NOMO-1 treated with dmso at 0.1 percent for 144 hours (cell line): ENCODE measurements at regions not wholly inside any gene's neighbourhood (a gene's known extent, or its start where the extent isn't known, plus 50 kb on each side); places are given as distances from the start of the nearest gene placed in this dataset.
"Not testable (repeated sequence)": the region's sequence is repeated elsewhere in the genome, so short reads cannot be mapped to it uniquely, and the experiment has no call there.

Experiments used
- DNase-seq: peaks from one replicate; lab custom pipeline; 2025; ENCODE audit not compliant: unreplicated experiment; lab: John Stamatoyannopoulos, UW

DNA sequence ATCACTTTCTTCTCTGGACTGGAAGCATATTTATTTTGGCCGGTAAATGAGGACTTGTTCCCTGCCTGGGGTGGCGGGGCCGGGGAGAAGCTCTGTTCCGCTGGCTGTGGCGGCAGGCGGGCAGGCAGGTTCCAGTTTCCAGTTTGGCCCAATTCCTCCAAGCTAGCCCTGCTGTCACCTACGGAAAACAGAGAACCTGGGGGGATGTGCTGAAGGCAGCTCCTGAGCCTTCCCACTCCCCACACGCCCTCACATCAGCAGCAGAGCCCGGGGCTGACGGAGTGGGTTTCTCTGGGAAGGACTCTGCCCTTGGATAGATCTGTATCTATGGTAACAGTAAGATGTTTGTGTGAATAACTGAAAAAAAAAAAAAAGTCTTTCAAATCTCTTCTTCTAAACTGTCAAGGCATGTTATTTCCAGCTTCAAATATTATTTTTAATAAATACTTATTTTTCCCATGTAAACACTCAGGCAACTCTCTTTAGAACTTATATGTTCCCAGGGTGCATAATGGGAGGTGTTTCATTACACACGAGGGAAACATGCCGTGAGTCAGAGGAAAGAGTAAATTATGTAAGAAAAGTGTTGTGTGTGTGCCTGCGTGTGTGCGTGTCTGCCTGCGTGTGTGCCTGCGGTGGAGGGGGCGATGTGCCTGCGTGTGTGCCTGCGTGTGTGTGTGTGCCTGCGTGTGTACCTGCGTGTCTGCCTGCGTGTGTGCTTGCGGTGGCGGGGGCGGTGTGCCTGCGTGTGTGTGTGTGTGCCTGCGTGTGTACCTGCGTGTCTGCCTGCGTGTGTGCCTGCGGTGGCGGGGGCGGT lies 116.1 kb upstream of the ZNF516 start:
- no peak for DNase-seq

DNA sequence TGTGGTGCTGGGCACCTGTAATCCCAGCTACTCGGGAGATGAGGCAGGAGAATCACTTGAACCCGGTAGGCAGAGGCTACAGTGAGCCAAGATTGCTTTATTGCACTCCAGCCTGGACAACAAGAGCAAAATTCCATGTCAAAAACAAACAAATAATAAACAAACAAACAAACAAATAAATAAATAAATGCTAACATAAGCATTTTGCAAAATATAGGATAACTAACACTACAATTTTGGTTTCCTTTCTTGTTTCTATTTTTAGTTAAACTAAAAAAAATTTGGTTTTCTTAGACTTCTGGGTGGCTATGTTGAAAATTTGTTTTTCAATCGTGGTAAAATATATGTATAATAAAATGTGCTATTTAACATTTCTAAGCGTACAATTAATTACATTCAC lies 115.0 kb upstream of the ZNF516 start:
- no peak for DNase-seq

DNA sequence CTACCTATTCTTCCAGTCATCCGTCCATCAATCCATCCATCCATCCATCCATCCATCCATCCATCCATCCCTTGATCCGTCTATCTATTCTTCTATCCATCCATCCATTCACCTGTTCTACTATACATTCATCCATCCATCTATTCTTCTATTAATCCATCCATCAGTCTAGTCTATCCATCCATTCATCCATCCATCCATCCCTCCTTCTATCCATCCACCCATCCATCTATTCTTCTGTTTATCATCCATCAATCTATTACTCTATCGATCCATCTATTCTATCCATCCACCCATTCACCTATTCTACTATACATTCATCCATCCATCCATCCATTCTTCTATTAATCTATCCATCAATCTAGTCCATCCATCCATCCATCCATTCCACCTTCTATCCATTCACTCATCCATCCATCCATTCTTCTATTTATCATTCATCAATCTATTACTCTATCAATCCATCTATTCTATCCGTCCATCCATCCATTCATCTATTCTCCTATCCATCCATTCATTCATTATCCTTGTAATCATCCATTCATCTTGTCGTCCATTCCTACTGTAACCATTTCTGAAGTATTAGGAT lies 110.4 kb upstream of the ZNF516 start:
- no peak for DNase-seq

DNA sequence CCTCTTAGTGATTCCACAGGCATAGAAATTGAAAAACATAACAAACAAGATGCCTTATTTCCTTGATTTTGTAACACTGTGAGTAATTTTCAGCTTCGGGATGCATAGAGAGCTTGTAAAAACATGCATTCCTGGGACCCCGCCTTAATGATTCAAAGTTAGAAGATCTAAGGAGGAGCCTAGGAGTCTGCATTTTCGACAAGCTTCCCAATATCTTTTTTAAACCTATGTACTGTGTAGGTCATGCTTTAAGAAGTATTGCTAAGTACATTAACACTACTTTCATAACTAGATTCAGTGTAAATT lies 109.8 kb upstream of the ZNF516 start:
- DNase-seq = no peak

DNA sequence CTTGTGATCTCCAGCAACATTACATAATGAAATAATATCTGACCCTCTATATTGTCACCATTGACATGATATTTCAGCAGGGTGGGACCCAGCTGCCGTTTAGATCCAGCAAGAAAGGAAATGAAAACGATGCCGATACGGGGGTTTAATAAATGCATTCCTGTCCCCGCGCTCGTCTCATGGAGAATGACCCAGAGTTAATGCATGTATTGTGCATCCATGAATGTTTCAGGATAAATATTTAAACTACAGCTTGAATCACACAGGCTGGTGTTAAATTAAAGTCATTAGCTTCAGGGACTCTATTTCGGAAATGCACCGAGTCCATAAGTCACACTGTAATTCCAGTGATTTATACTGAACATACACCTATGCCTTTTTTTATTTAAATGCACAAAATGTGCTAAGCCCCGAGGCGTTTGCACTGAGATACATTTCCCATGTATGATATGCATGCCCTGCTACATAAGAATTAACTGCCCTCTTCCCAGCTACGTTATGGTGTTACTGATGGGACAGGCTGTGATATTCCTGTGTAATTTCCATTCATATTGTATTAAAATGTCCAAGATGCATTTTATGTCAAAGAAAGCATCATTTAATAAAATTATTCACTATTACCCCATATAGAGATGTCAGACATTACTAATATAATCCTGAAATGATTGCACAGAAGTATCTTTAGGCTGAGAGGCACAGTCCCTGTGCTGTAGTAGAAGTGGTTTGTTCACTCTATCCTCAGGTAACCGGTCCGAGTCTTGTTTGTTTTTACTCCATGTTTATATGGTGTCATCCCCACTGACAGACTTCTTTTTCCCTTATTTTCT lies 109.3 kb upstream of the ZNF516 start:
- no peak for DNase-seq

DNA sequence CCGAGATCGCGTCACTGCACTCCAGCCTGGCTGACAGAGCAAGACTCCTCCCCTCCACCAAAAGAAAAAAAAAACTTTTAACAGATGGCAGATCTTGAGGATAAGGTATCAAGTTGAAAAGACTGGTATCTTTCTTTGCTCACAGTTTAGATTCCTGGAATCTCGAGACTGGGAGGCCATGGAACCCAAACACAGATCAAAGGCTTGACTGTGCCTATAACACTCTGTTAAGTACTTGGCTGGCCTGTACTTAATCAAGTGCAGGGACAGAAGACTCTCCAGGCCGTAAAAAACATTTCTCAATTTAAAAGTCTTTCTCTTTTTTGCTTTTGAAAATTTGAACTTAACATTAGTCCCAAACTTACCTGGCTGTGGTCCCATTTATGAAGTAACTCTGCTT lies 107.1 kb upstream of the ZNF516 start:
- no peak for DNase-seq

DNA sequence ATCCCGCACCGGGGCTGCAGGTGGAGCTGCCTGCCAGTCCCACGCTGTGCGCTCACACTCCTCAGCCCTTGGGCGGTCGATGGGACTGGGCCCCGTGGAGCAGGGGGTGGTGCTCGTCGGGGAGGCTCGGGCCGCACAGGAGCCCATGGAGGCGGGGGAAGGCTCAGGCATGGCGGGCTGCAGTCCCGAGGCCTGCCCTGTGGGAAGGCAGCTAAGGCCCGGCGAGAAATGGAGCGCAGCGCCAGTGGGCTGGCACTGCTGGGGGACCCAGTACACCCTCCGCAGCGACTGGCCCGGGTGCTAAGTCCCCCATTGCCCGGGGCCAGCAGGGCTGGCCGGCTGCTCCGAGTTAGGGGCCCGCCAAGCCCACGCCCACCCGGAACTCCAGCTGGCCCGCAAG lies 105.0 kb upstream of the ZNF516 start:
- DNase-seq = not testable (repeated sequence)

DNA sequence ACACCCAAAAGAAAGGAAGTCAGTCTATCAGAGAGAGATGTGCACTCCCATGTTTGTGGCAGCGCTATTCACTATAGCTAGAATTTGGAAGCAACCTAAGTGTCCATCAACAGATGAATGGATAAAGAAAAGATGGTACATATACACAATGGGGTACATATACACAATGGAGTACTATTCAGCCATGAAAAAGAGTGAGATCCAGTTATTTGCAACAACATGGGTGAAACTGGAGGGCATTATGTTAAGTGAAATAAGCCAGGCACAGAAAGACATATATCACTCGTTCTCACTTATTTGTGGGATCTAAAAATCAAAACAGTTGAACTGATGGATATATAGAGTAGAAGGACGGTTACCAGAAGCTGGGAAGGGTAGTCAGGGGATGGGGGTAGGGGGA lies 99.9 kb upstream of the ZNF516 start:
- DNase-seq = no peak

DNA sequence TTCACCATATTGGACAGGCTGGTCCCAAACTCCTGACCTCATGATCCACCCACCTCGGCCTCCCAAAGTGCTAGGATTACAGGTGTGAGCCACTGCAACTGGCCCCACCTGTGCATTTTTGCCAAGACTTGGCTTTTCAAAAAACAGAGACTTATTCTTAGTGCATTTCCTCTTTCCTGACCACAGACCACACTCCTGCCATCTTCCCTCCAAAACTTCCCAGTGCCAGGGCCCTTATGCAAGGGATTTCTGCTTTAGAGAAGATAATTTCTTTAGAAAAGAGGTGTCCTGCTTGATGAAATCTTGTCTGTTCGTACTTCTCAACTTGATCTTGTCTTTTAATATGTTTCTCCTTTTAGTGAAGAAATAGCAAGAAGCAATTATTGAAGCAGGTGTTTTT lies 98.8 kb upstream of the ZNF516 start:
- no peak for DNase-seq

DNA sequence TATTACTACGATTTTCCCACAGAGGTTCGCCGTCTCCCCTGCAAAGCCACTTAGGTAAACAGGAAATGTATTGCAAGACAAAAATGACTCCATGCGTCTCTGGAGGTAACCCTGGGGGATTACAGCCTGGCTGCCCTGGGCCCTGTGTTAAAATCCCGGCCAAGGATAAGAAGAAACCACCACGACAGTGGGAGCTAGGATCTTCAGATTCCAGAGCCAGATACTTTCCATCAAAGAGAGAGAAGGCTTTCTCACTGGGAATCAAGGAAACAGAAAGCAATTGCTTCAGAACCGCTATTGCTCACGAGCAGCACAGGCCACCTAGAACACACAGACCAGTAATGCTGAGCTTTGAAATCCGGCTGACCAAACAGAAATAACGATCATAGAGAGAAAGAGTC lies 97.9 kb upstream of the ZNF516 start:
- DNase-seq = no peak

DNA sequence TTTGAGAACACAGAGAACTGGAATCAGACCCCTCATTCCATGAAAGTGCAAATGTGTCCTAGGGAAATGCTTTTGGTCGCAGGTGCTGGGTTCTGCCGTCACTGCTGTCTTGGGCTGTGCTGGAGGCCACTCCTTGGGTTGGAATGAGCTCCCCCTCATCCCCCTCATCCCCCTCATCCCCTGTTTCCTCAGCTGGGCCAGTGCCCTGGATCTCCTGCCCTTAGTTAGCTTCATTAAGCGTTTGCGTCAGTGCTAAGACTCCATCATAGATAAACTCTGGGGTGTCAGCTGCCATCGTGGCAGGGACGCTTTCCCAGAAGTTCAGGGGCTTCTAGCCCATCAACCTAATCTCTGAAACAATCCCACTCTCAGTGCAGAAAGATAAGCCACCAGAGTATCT lies 97.1 kb upstream of the ZNF516 start:
- no peak for DNase-seq

DNA sequence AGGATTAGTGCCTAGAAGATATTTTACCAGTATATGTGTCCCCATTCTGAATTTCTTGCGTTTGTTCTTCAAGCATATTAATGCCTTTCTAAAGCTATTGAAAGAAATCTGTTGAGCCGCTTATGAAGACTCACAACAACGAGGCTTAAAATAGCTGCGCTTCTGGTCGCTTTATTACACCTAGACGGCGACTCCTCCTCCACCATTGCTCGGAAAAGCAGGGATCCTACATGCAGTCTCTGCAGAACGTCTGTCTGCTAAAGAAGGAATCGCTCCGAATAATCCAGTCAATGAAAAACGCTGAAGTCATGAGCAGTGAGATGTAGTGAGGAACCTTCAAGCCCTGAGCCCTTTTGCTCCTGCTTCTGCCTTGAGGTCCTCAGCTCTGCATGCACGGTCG lies 94.8 kb upstream of the ZNF516 start:
- DNase-seq = no peak

DNA sequence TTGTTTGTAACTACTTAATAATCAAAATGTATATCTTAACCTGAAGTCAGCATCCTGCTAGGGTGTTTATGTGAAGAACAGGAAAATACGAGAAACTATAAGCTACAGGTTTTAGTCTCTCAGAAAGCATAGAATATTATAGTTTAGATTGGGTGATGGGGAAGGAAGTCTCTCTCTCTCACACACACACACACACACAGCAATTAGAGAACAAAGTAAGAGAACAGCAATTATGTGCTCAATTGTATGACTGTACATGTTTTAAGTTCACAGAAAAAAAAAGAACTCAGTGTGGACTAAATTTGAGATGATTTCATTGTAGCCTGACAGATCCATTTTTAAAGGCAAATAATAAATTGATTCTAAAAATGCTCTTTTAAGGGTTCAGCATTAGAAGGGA lies 94.3 kb upstream of the ZNF516 start:
- peak; percentile 59 for DNase-seq

DNA sequence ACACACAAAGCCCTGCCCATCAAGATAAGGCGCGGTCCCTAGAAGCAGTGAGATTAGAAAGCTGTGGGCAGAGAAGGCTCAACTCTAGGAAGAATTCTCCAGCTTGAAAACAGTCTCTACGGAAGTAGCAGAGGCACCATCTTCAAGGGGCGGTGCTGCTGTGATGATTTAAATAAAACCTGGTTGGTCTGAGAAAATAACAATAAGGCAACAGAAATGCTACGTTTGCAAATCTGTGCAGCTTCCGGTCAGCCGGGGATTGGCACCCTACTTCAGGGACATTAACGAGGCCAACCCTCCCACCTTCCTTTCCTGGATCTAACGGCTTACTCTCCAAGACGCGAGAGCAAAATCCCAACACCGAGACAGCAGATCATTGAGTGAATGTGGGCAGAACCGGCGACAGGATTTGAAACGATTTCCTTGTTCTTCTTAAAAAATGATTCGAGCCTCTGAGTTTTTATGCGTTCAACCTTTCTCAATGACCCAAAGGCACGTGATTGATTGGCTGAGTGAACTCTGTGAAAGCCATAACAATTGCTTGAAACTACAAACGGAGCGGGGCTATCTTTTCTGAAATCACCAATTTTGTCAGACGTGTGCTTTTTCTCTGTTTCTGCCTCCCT lies 93.7 kb upstream of the ZNF516 start:
- no peak for DNase-seq

DNA sequence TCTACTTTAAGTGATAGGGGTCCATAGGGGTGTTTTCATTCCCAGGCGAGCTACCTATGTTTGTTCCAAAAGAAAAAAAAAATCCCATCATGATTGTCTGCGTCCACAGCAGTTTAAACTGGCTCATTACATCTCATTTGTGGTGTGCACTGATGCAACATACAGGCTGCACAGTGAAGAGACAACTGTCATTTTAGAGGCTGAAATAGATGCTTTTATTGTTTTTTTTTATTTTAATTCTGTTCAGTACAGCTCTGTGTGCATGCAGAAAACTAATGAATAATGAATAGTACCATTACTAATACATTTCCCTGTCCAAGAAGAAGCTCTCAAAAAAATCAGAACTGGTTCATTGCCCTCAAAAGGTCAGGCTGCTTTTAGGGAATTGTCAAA lies 92.8 kb upstream of the ZNF516 start:
- no peak for DNase-seq

DNA sequence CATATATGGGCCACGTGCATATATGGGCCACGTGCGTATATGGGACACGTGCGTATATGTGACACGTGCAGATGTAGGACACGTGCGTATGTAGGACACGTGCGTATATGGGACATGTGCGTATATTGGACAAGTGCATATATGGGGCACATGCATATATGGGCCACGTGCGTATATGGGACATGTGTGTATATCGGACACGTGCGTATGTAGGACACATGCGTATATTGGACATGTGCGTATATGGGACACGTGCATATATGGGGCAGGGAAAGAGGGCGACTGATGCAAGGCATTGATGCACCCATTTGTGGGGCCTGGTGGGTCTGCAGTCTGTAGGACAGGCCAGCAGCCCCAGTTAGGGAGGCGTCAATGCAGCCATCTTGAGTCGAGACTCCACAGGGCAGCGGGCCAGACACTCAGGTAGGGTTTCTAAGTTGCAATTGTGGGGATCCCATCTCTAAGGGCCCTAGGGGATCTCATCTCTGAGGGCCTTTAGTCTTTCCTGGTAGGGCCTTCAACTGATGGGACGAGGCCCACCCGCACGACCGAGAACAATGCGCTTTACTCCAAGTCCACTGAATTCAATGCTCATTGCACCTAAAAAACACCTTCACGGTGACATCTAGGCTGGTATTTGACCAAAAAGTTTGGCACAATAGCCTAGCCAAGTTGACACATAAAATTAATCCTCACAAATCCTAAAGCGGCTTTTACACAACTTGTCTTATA lies 92.3 kb upstream of the ZNF516 start:
- DNase-seq = no peak

DNA sequence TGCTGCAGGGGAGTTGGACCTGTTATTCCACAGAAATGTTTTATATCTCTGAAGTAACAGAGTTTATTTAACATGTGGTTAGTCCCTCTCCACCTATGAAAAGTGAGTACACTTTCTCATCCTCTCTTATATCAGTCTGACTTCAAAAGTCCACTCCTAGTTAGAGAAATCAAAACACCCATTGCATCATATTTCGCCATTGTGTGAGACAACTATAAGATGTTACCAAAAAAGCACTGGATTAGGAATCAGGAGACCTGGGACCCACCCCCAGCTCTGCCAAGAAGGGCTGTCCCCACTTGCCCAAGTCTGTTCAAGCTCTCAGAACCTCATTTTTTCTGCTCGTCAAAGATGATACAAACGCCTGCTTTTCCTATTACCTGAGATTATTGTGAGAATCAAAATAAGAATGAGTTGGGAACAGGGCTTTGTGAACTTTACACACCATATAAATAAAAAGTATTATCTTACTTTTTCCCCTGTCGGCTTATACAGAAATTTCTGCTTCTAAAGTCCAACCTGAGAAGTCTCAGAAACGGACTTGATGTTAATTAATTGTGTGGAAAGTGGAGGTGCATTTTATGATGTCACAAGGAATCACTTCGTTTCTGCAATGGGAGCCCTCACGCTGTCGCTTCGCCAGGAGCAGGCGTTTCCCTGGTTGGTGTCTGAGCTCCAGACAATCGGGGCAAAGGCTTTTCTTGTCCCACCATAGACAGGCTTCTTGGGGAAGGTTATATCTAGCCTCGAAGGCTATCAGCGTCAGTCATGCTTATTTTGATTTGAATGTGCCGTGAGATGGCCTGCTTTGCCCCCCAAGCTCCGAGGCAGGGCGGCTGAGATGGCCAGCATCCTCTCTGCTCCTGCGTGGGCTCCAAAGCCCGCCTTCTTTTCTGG lies 89.6 kb upstream of the ZNF516 start:
- no peak for DNase-seq

DNA sequence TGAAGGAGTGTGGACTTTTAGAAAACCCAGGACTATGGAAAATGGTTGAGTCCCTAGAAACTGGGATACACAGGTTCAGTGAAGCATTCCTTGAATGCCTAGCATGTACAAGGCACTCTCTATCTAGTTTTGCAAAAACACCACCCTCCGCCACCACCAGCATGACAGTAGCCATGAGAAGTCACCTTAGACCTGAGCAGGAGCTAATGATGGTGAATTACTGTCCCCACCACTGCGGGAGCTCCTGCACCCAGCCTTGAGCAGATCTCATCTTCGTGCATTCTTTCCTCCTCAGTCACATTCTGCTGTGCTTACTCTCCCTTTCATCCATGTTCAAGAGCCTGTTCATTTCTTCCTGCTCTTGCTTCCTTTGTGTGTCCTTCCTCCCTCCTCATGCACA lies 86.2 kb upstream of the ZNF516 start:
- DNase-seq = no peak

DNA sequence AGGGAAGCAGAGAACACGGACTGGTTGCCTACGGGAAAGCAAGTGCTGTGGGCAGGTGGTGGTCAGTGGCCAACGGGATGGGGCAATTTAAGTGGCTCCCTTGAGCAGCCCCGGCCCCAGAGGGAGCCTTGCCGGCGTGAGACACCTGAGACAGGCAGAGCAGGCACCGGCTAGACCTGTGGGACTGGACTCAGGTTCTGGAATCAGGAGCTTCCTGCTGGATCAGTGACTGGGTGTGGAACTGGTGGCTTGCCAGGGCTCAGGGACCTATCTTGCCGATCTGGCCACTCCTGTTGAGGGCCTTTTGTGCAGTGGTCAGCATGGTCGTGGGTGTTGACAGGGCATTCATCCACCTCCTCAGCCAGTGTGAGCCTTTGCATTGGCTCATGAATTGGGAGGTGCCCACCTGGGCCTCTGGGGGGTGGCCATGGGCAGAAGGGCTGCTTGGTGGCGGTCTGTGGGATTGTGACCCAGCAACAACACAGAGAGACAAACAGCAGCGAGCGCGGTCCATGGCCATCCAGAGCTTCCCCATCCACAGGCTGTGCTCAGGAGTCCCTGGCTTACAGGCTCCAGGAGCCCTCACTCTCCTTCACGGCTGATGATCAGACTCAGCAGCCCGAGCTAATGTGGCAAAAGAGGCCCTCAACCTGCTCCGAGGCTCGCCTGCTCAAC lies 85.4 kb upstream of the ZNF516 start:
- no peak for DNase-seq

DNA sequence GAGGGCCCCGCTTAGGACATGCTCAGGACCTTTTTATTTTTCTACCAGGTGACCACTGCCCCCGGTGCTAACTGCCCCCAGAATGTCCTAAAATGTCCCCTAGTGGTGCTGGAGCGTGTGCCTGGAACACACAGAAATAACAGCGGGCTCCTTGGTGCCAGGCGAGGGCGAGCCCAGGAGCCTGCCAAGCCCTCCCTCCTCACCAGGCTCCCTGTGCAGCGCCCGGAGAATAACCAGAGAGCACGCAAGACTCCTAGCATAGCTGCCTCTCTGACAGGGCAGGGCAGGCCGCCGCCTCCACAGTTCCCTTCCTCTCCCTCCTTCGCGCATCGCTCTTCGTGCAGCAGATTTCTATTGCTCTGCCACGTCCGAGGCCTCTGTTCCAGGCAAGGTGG lies 84.3 kb upstream of the ZNF516 start:
- no peak for DNase-seq
